K562 (cell line): ENCODE measurements at regions not wholly inside any gene's neighbourhood (a gene's known extent, or its start where the extent isn't known, plus 50 kb on each side); places are given as distances from the start of the nearest gene placed in this dataset.

ENCODE experiments used
- ATAC-seq: fragments of 200-7000 bp; cut with Tn5 transposase; 3 replicates; pipeline ENCODE4 v1.9.1; 2020; ENCODE audit warnings: moderate library complexity
- BruUV-seq: library from RNA; stranded (reverse); fragments of 400-500 nt; replicated peaks from 2 replicates; lab custom pipeline; 2021; lab: Mats Ljungman, UMichigan
- CTCF ChIA-PET: fragments of 300-600 bp; formaldehyde crosslinking; extraction: SDS; loops from one replicate; lab custom pipeline; 2021; ENCODE audit warnings: low intra/inter-chr PET ratio; lab: Yijun Ruan, JAX
- POLR2A ChIA-PET: fragments of 300-600, 350-650 bp; sonication (Branson Sonifier 250); formaldehyde crosslinking; extraction: SDS; loops from one replicate; lab custom pipeline; 2021; ENCODE audit warnings: antibody characterized with exemption, inconsistent platforms; lab: Yijun Ruan, JAX
- DNase-seq, 4 experiments: peaks; one replicate each; pipeline versions ENCODE4 v3.0.0 to v3.0.0-alpha.2; 2011 to 2018; ENCODE audit warnings: low spot score in 3 of 4, mixed read lengths in 3 of 4; ENCODE audit errors: extremely low read depth in 1 of 4
- FAIRE-seq: peaks from 2 replicates; lab custom pipeline; 2011; peaks lifted over from hg19 to GRCh38; lab: Jason Lieb, UNC
- H2AFZ ChIP-seq: 2 replicates; pipeline ENCODE4 v1.6.0; 2011; ENCODE audit warnings: low read depth, low read length, control low read depth, inconsistent platforms
- H3K27ac ChIP-seq: fragments of 200-600 bp; 3 replicates; pipeline ENCODE4 v1.8.0; 2011; ENCODE audit warnings: low read depth, mild to moderate bottlenecking, control low read depth, inconsistent platforms, low read length, moderate library complexity, mixed read lengths; ENCODE audit errors: extremely low read depth
- H3K27me3 ChIP-seq, 2 experiments: fragments of 300-600 bp in 1 of 2; 2 replicates in 1 of 2; 3 replicates in 1 of 2; pipeline versions ENCODE4 v1.6.0 to v1.8.0; 2011; ENCODE audit warnings: inconsistent platforms in 2 of 2, low read length in 2 of 2, mild to moderate bottlenecking in 1 of 2, mixed read lengths in 1 of 2, moderate library complexity in 1 of 2; ENCODE audit not compliant: control insufficient read depth in 2 of 2, insufficient read depth in 2 of 2
- H3K36me3 ChIP-seq: fragments of 300-600 bp; 3 replicates; pipeline ENCODE4 v1.8.0; 2011; ENCODE audit warnings: mild to moderate bottlenecking, low read length, inconsistent platforms; ENCODE audit not compliant: control insufficient read depth, insufficient read depth
- H3K4me1 ChIP-seq, 2 experiments: fragments of 200-600 bp in 1 of 2; replicated peaks in 1 of 2; 2 replicates in 1 of 2; 3 replicates in 1 of 2; pipeline versions ENCODE4 v1.5.1 to v1.8.0; 2011; ENCODE audit warnings: inconsistent platforms in 2 of 2, low read length in 2 of 2, mild to moderate bottlenecking in 1 of 2, mixed read lengths in 1 of 2, moderate library complexity in 1 of 2; ENCODE audit not compliant: control insufficient read depth in 2 of 2, insufficient read depth in 2 of 2
- H3K4me2 ChIP-seq: 2 replicates; pipeline ENCODE4 v1.6.1; 2011; ENCODE audit warnings: low read length, control low read depth, inconsistent platforms, mixed read lengths; ENCODE audit not compliant: insufficient read depth
- H3K4me3 ChIP-seq: fragments of 200-600 bp; sonication (generic), shearing (Covaris generic); 2 replicates; pipeline ENCODE4 v1.5.1; 2016; ENCODE audit warnings: control low read depth, inconsistent platforms
- H3K79me2 ChIP-seq: fragments of 200-600 bp; 3 replicates; pipeline ENCODE4 v1.8.0; 2011; ENCODE audit warnings: low read length, inconsistent platforms; ENCODE audit not compliant: control insufficient read depth, insufficient read depth
- H3K9ac ChIP-seq, 2 experiments: 2 replicates each; pipeline versions ENCODE4 v1.6.0 to v1.6.1; 2011; ENCODE audit warnings: low read depth in 2 of 2, low read length in 2 of 2, control low read depth in 1 of 2, inconsistent platforms in 1 of 2, mild to moderate bottlenecking in 1 of 2, mixed read lengths in 1 of 2; ENCODE audit not compliant: insufficient read depth in 1 of 2
- H3K9me1 ChIP-seq: one replicate; pipeline ENCODE4 v1.6.0; 2011; ENCODE audit warnings: inconsistent platforms, mild to moderate bottlenecking, low read length, moderate library complexity; ENCODE audit not compliant: control insufficient read depth, insufficient read depth
- H3K9me3 ChIP-seq: replicated peaks from 2 replicates; pipeline ENCODE4 v1.5.1; 2011; ENCODE audit warnings: low read depth, low read length, inconsistent platforms; ENCODE audit not compliant: control insufficient read depth, insufficient read depth
- H4K20me1 ChIP-seq: replicated peaks from 2 replicates; pipeline ENCODE4 v1.6.1; 2011; ENCODE audit warnings: low read length, inconsistent platforms, mixed read lengths; ENCODE audit not compliant: control insufficient read depth, insufficient read depth
- ARHGAP35 ChIP-seq: fragments of 450-650 bp; IDR thresholded peaks from 2 replicates; pipeline ENCODE4 v1.6.1; 2018; ENCODE audit not compliant: partially characterized antibody
- IFI16 ChIP-seq: fragments of 250-450 bp; sonication (Bioruptor Pico); IDR thresholded peaks from 2 replicates; pipeline ENCODE4 v2.1.2; 2022; ENCODE audit warnings: mild to moderate bottlenecking, inconsistent platforms
- IRF2 ChIP-seq: sonication (generic); formaldehyde crosslinking; IDR thresholded peaks from 2 replicates; pipeline ENCODE4 v1.8.1; 2022; ENCODE audit warnings: mild to moderate bottlenecking, missing genetic modification reagents
- JUND ChIP-seq, 2 experiments: IDR thresholded peaks; 2 replicates in 1 of 2; 3 replicates in 1 of 2; pipeline ENCODE4 v1.6.1; 2011; ENCODE audit warnings: borderline replicate concordance in 2 of 2, low read depth in 2 of 2, low read length in 2 of 2, improper control_type of control experiment in 1 of 2, missing biosample characterization in 1 of 2, missing genetic modification characterization in 1 of 2, missing genetic modification reagents in 1 of 2
- KDM2B ChIP-seq: fragments of 250-450 bp; sonication (Bioruptor Pico); IDR thresholded peaks from 2 replicates; pipeline ENCODE4 v1.8.0; 2021; ENCODE audit warnings: mild to moderate bottlenecking, moderate library complexity
- PYGO2 ChIP-seq: fragments of 450-650 bp; IDR thresholded peaks from 2 replicates; pipeline ENCODE4 v1.6.1; 2016; ENCODE audit warnings: mild to moderate bottlenecking, missing genetic modification characterization, moderate library complexity, missing compliant biosample characterization
- WGBS: fragments of 100-300 bp; shearing (Covaris generic); methylation state at CpG from one replicate; pipeline ENCODE4 v1.1.6; 2016; ENCODE audit warnings: low coverage, mixed read lengths; ENCODE audit not compliant: insufficient coverage; ENCODE audit errors: missing lambda C conversion rate; 5-methylcytosine and 5-hydroxymethylcytosine counted together
- in situ Hi-C: fragments of 300-500 bp; cut with MboI; formaldehyde crosslinking; loops from 4 replicates; pipeline ENCODE4 v1.15.0; 2018; ENCODE audit warnings: inconsistent platforms, mixed read lengths
- intact Hi-C: fragments of 100-400 bp; cut with micrococcal nuclease; formaldehyde crosslinking; loops from 2 replicates; pipeline ENCODE4 v1.14.2; 2022
- TF ChIP-seq, protein P1 (sequence below), 2 experiments: fragments of 450-650 bp; IDR thresholded peaks; 2 replicates each; pipeline ENCODE4 v1.6.1; 2016; ENCODE audit warnings: mild to moderate bottlenecking in 2 of 2, borderline replicate concordance in 1 of 2, low read depth in 1 of 2, moderate library complexity in 1 of 2
- TF ChIP-seq, protein P2 (sequence below): fragments of 250-450 bp; sonication (Bioruptor Pico); IDR thresholded peaks from 2 replicates; pipeline ENCODE4 v1.8.0; 2021; ENCODE audit warnings: moderate library complexity, mild to moderate bottlenecking, inconsistent platforms
- TF ChIP-seq, protein P3 (sequence below): sonication (generic); formaldehyde crosslinking; IDR thresholded peaks from 2 replicates; pipeline ENCODE4 v1.8.0; 2022; ENCODE audit warnings: missing genetic modification reagents, mild to moderate bottlenecking, borderline replicate concordance

DNA sequence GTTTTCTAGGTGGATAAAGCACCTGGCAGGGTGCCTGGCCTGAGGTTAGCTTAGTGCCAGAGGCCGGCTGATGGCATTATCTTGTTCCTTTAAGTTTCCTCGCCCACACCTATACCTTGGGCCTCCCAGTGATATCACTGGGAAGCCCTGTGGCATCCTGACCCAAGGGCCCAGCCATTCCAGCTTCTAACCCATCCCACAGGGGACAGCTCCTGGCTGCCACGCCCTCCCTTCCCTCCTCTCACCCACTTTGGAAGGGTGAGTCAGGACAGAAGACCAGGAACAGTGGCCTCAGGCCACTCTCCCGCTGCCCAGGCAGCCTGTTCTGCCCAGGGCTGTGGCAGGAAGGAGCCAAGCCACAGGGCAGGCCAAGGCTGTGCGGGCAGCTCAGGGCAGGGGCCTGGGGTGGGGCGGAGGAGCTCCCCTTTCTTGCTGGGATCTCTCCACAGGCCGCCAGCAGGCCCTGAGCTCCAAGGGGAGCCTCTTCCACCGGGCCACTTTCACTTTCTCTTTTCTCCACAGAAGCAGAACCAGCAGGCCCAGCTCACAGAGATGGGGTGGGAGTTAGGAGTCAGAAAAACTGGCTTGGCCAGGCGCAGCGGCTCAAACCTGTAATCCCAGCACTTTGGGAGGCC lies 75.1 kb downstream of the IRF2BPL start:
- no TSS peak for BruUV-seq
- peak overlapping the region; percentile 46; the same call in 1 of the 2 replicates for H3K4me2 ChIP-seq
- FAIRE-seq (no peak), DNase-seq (peak in 1 of 4 experiments; percentile 20), ATAC-seq (no peak; the same call in 2 of the 3 replicates)
- no peaks in the 10 kb centered on the region for H3K27me3 ChIP-seq
- peak overlapping the region; percentile 89 for H2AFZ ChIP-seq
- no peaks in the 10 kb centered on the region for H3K36me3 ChIP-seq
- H3K9ac ChIP-seq: peak overlapping the region; percentile 53 to 85; a peak in 3 of 4 replicates
- H3K27ac ChIP-seq: peak overlapping the region; percentile 45; the same call in 1 of the 3 replicates
- no peaks in the 10 kb centered on the region for H4K20me1 ChIP-seq
- no peaks in the 10 kb centered on the region for H3K9me3 ChIP-seq
- intact Hi-C loops: no loop called here
- peaks cover 36 to 44% of the 10 kb centered on the region in 2 experiments for H3K4me1 ChIP-seq
- no peaks in the 10 kb centered on the region for H3K79me2 ChIP-seq
- CTCF ChIA-PET: no interaction called here
- in situ Hi-C loops: no loop called here
- WGBS: 61% methylated on average over 5 of the region's 10 CpGs
- POLR2A ChIA-PET: interaction anchor here (0.7 to 1.5 kb wide), 3 partner anchors 8 to 44 kb away, joined by 3 to 6 read pairs (median 4); no protein-coding TSS in a partner anchor
- no peaks in the 10 kb centered on the region for H3K9me1 ChIP-seq
- no peak overlapping the region for H3K4me3 ChIP-seq
- peak; percentile 97 for TF ChIP-seq IRF2 (CRISPR knock-in tag)
- 0 out of 2 replicates have a peak, but pooled peaks have one; percentile 7 for TF ChIP-seq JUND (IDR thresholded peaks at IDR 0.05; ENCODE audit: borderline replicate concordance, low read depth, low read length)
- no peak for TF ChIP-seq JUND (tag; IDR thresholded peaks at IDR 0.05; ENCODE audit: borderline replicate concordance, low read depth, low read length)
- no peak for TF ChIP-seq PYGO2 (tag)
- TF ChIP-seq, protein P1, sequence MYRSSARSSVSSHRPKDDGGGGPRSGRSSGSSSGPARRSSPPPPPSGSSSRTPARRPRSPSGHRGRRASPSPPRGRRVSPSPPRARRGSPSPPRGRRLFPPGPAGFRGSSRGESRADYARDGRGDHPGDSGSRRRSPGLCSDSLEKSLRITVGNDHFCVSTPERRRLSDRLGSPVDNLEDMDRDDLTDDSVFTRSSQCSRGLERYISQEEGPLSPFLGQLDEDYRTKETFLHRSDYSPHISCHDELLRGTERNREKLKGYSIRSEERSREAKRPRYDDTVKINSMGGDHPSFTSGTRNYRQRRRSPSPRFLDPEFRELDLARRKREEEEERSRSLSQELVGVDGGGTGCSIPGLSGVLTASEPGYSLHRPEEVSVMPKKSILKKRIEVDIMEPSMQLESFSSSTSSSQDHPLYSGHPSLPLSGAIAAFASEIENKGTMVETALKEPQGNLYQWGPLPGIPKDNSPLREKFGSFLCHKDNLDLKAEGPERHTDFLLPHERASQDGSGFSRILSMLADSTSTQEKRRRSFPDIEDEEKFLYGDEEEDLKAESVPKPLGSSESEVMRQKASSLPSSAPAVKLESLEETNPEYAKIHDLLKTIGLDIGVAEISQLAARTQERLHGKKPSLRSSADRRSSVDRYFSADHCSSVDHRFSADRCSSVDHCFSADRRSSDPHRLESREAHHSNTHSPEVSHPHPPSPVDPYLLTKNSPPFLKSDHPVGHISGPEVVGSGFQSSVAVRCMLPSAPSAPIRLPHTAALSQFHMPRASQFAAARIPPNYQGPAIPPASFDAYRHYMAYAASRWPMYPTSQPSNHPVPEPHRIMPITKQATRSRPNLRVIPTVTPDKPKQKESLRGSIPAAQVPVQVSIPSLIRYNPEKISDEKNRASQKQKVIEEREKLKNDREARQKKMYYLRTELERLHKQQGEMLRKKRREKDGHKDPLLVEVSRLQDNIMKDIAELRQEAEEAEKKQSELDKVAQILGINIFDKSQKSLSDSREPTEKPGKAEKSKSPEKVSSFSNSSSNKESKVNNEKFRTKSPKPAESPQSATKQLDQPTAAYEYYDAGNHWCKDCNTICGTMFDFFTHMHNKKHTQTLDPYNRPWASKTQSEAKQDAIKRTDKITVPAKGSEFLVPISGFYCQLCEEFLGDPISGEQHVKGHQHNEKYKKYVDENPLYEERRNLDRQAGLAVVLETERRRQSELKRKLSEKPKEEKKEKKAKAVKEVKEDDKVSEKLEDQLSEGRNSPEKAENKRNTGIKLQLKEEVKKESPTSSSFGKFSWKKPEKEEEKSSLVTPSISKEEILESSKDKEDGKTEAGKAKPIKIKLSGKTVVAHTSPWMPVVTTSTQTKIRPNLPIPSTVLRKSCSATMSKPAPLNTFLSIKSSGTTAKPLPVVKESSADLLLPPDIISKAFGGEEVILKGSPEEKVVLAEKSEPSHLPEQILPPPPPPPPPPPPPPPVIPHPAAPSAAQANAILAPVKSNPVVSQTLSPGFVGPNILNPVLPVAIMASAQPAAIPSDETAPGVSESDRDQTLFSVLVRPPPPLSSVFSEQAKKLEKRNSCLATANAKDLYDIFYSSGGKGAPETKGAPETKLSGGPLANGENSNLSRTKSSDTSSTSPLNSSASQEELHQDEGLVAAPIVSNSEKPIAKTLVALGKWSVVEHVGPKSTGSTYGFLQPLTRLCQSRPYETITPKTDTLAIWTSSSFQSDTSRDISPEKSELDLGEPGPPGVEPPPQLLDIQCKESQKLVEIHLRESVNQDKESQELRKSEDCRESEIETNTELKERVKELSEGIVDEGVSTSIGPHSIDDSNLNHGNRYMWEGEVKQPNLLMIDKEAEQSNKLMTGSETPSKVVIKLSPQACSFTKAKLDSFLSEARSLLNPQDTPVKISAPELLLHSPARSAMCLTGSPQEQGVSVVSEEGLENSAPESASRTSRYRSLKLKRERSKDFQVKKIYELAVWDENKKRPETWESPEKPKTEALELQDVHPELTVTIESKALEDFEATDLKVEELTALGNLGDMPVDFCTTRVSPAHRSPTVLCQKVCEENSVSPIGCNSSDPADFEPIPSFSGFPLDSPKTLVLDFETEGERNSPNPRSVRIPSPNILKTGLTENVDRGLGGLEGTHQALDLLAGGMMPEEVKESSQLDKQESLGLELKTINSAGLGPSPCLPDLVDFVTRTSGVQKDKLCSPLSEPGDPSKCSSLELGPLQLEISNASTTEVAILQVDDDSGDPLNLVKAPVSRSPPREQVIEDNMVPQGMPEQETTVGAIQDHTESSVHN (IDR thresholded peaks at IDR 0.05; ENCODE audit: borderline replicate concordance in 1 of 2, low read depth in 1 of 2): 0 out of 4 replicates have a peak, but pooled peaks of 1 of the 2 experiments have one; percentile 26
- no peak for TF ChIP-seq IFI16 (CRISPR knock-in tag)
- TF ChIP-seq, protein P2, sequence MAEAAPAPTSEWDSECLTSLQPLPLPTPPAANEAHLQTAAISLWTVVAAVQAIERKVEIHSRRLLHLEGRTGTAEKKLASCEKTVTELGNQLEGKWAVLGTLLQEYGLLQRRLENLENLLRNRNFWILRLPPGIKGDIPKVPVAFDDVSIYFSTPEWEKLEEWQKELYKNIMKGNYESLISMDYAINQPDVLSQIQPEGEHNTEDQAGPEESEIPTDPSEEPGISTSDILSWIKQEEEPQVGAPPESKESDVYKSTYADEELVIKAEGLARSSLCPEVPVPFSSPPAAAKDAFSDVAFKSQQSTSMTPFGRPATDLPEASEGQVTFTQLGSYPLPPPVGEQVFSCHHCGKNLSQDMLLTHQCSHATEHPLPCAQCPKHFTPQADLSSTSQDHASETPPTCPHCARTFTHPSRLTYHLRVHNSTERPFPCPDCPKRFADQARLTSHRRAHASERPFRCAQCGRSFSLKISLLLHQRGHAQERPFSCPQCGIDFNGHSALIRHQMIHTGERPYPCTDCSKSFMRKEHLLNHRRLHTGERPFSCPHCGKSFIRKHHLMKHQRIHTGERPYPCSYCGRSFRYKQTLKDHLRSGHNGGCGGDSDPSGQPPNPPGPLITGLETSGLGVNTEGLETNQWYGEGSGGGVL (CRISPR knock-in tag): no peak
- TF ChIP-seq ARHGAP35: no peak
- TF ChIP-seq, protein P3, sequence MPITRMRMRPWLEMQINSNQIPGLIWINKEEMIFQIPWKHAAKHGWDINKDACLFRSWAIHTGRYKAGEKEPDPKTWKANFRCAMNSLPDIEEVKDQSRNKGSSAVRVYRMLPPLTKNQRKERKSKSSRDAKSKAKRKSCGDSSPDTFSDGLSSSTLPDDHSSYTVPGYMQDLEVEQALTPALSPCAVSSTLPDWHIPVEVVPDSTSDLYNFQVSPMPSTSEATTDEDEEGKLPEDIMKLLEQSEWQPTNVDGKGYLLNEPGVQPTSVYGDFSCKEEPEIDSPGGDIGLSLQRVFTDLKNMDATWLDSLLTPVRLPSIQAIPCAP (CRISPR knock-in tag): peak; percentile 84; the same call in 1 of the 2 replicates
- no peak for TF ChIP-seq KDM2B (CRISPR knock-in tag)
